CD14-positive monocyte (primary cell): ENCODE measurements at regions not wholly inside any gene's neighbourhood (a gene's known extent, or its start where the extent isn't known, plus 50 kb on each side); places are given as distances from the start of the nearest gene placed in this dataset.

Experiments
- DNase-seq, 3 donors: peaks; one replicate each; pipeline ENCODE4 v3.0.0-alpha.2; 2011 to 2022
- H2AFZ ChIP-seq: 2 replicates; pipeline ENCODE4 v1.6.0; 2012; ENCODE audit warnings: mild to moderate bottlenecking, low read depth, low read length, inconsistent platforms; ENCODE audit not compliant: insufficient read depth, poor library complexity, severe bottlenecking
- H3K27ac ChIP-seq, 2 donors: 1 replicate in 1 of 2; 2 replicates in 1 of 2; pipeline ENCODE4 v1.5.1; 2012 to 2013; ENCODE audit warnings: low read length in 2 of 2, control low read depth in 1 of 2, inconsistent platforms in 1 of 2, low read depth in 1 of 2, mild to moderate bottlenecking in 1 of 2
- H3K27me3 ChIP-seq, 2 donors: one replicate each; pipeline versions ENCODE4 v1.6.0 to v1.6.1; 2011 to 2013; ENCODE audit warnings: low read length in 2 of 2; ENCODE audit not compliant: control insufficient read depth in 2 of 2, insufficient read depth in 2 of 2
- H3K36me3 ChIP-seq, 2 donors: replicated peaks in 1 of 2; 1 replicate in 1 of 2; 2 replicates in 1 of 2; pipeline versions ENCODE4 v1.5.1 to v1.6.1; 2012 to 2013; ENCODE audit warnings: low read length in 2 of 2, control low read depth in 1 of 2, inconsistent platforms in 1 of 2, mild to moderate bottlenecking in 1 of 2; ENCODE audit not compliant: insufficient read depth in 2 of 2, control insufficient read depth in 1 of 2
- H3K4me1 ChIP-seq, 2 donors: 1 replicate in 1 of 2; 2 replicates in 1 of 2; pipeline versions ENCODE4 v1.5.1 to v1.6.1; 2012 to 2013; ENCODE audit warnings: low read length in 2 of 2, control low read depth in 1 of 2, inconsistent platforms in 1 of 2, mild to moderate bottlenecking in 1 of 2, moderate library complexity in 1 of 2; ENCODE audit not compliant: insufficient read depth in 2 of 2, control insufficient read depth in 1 of 2
- H3K4me2 ChIP-seq: replicated peaks from 2 replicates; pipeline ENCODE3; 2012; ENCODE audit warnings: low read length, moderate library complexity, mild to moderate bottlenecking; ENCODE audit not compliant: poor library complexity, severe bottlenecking; ENCODE audit errors: extremely low read depth
- H3K4me3 ChIP-seq, 3 experiments: fragments of 200-600 bp in 1 of 3; sonication (generic) in 1 of 3; replicated peaks in 1 of 3; 1 replicate in 2 of 3; 2 replicates in 1 of 3; pipeline ENCODE4 v1.5.1; 2011 to 2013; ENCODE audit warnings: low read length in 3 of 3, mild to moderate bottlenecking in 3 of 3, control low read depth in 2 of 3, low read depth in 2 of 3, inconsistent platforms in 1 of 3, moderate library complexity in 1 of 3
- H3K79me2 ChIP-seq: 2 replicates; pipeline ENCODE4 v1.6.0; 2012; ENCODE audit warnings: mild to moderate bottlenecking, control low read depth, inconsistent platforms, low read length, moderate library complexity; ENCODE audit not compliant: insufficient read depth
- H3K9ac ChIP-seq: 2 replicates; pipeline ENCODE4 v1.6.0; 2017; ENCODE audit warnings: low read length, mild to moderate bottlenecking; ENCODE audit not compliant: insufficient read depth, poor library complexity, severe bottlenecking
- H3K9me3 ChIP-seq, 2 donors: replicated peaks in 1 of 2; 1 replicate in 1 of 2; 2 replicates in 1 of 2; pipeline versions ENCODE4 v1.5.1 to v1.6.1; 2012 to 2013; ENCODE audit warnings: low read length in 2 of 2, control low read depth in 1 of 2; ENCODE audit not compliant: control insufficient read depth in 1 of 2, insufficient read depth in 1 of 2
- H4K20me1 ChIP-seq: 2 replicates; pipeline ENCODE4 v1.6.0; 2012; ENCODE audit warnings: mild to moderate bottlenecking, low read length, control low read depth, moderate library complexity; ENCODE audit not compliant: insufficient read depth
- H3K27ac Mint-ChIP-seq, 7 donors: one replicate each; pipeline ENCODE4 v1.8.0; 2020; ENCODE audit warnings: mild to moderate bottlenecking in 7 of 7, mixed read lengths in 7 of 7, moderate library complexity in 6 of 7, inconsistent platforms in 2 of 7
- H3K27me3 Mint-ChIP-seq, 3 donors: one replicate each; pipeline ENCODE4 v1.8.0; 2021 to 2022; ENCODE audit warnings: low read depth in 3 of 3, mild to moderate bottlenecking in 3 of 3, mixed read lengths in 3 of 3, moderate library complexity in 3 of 3, inconsistent platforms in 1 of 3
- H3K36me3 Mint-ChIP-seq, 2 donors: one replicate each; pipeline ENCODE4 v1.8.0; 2020; ENCODE audit warnings: mixed read lengths in 2 of 2, inconsistent platforms in 1 of 2, mild to moderate bottlenecking in 1 of 2
- H3K4me1 Mint-ChIP-seq: one replicate; pipeline ENCODE4 v1.8.0; 2020; ENCODE audit warnings: mild to moderate bottlenecking, mixed read lengths
- H3K4me3 Mint-ChIP-seq, 2 donors: one replicate each; pipeline ENCODE4 v1.8.0; 2020; ENCODE audit warnings: mild to moderate bottlenecking in 2 of 2, mixed read lengths in 2 of 2, moderate library complexity in 1 of 2
- H3K9me3 Mint-ChIP-seq, 7 donors: one replicate each; pipeline ENCODE4 v1.8.0; 2020 to 2022; ENCODE audit warnings: mixed read lengths in 7 of 7, mild to moderate bottlenecking in 6 of 7, moderate library complexity in 6 of 7, inconsistent platforms in 2 of 7
- CTCF ChIP-seq: fragments of 200-600 bp; IDR thresholded peaks from one replicate; pipeline ENCODE4 v1.8.0; 2022; ENCODE audit warnings: antibody characterized with exemption, mild to moderate bottlenecking
- WGBS: methylation state at CpG from one replicate; pipeline ENCODE4 v1.1.5; 2013; ENCODE audit warnings: missing lambda C conversion rate; ENCODE audit not compliant: insufficient coverage; 5-methylcytosine and 5-hydroxymethylcytosine counted together
- intact Hi-C, 2 donors: fragments of 100-400 bp; cut with micrococcal nuclease; formaldehyde crosslinking; loops; one replicate each; pipeline versions ENCODE4 v1.15.0 to v1.15.1; 2023

GRCh38 chr1:185632659-185633423, 101.3 kb upstream of the HMCN1 start:
- peak overlapping the region in 1 of 2 donors; percentile 35 for H3K4me3 Mint-ChIP-seq
- H3K4me1 Mint-ChIP-seq: peaks cover 43% of the 10 kb centered on the region
- H3K27ac Mint-ChIP-seq: peak overlapping the region; percentile 17 to 93 (median 91)
- Histone ChIP-seq H3K9ac (no peak overlapping the region), H3K27ac (peak overlapping the region in 1 of 2 donors; percentile 68), H3K4me3 (peak overlapping the region in 1 of 3 experiments; percentile 34), H2AFZ (no peak overlapping the region), H3K4me2 (peak overlapping the region; percentile 42), H3K9me3 (peaks cover 0 to 4% of the 10 kb centered on the region in 2 donors), H3K4me1 (peaks cover 24 to 29% of the 10 kb centered on the region in 2 donors), H3K36me3 (no peaks in the 10 kb centered on the region), H3K27me3 (no peaks in the 10 kb centered on the region), H3K79me2 (no peaks in the 10 kb centered on the region), H4K20me1 (no peaks in the 10 kb centered on the region)
- H3K27me3 Mint-ChIP-seq: peaks cover 0 to 2% (median 0%) of the 10 kb centered on the region in 3 donors
- DNase-seq: peak; percentile 61 to 84 (median 75)
- peaks cover 3 to 7% of the 10 kb centered on the region in 2 donors for H3K36me3 Mint-ChIP-seq
- peaks cover 4 to 11% (median 5%) of the 10 kb centered on the region in 7 donors for H3K9me3 Mint-ChIP-seq
- TF ChIP-seq CTCF: no peak
- WGBS: no CpG with 5 or more reads among the region's 4 CpGs
- intact Hi-C loops: no loop called here

- no peak for TF ChIP-seq CTCF
- Histone ChIP-seq H3K9me3 (peaks cover 0 to 4% of the 10 kb centered on the region in 2 donors), H3K27me3 (no peaks in the 10 kb centered on the region), H3K4me3 (no peak overlapping the region), H3K79me2 (no peaks in the 10 kb centered on the region), H3K9ac (no peak overlapping the region), H3K36me3 (no peaks in the 10 kb centered on the region), H3K4me2 (no peak overlapping the region), H3K4me1 (peaks cover 24 to 29% of the 10 kb centered on the region in 2 donors), H3K27ac (no peak overlapping the region), H2AFZ (no peak overlapping the region), H4K20me1 (no peaks in the 10 kb centered on the region)
- Mint-ChIP-seq H3K4me1 (peaks cover 40% of the 10 kb centered on the region), H3K27ac (peak overlapping the region in 4 of 7 donors; percentile 51 to 83 (median 78)), H3K4me3 (no peak overlapping the region), H3K36me3 (peaks cover 3 to 7% of the 10 kb centered on the region in 2 donors), H3K27me3 (peaks cover 0 to 3% (median 0%) of the 10 kb centered on the region in 3 donors), H3K9me3 (peaks cover 0 to 10% (median 4%) of the 10 kb centered on the region in 7 donors)
- DNase-seq: no peak
- WGBS: no CpG with 5 or more reads among the region's 1 CpG
- intact Hi-C loops: no loop called here
These were observed 102.3 kb upstream of the HMCN1 start for GRCh38 chr1:185631843-185632242.
